ENCODE measurements at regions not wholly inside any gene's neighbourhood (a gene's known extent, or its start where the extent isn't known, plus 50 kb on each side); places are given as distances from the start of the nearest gene placed in this dataset.

DNA sequence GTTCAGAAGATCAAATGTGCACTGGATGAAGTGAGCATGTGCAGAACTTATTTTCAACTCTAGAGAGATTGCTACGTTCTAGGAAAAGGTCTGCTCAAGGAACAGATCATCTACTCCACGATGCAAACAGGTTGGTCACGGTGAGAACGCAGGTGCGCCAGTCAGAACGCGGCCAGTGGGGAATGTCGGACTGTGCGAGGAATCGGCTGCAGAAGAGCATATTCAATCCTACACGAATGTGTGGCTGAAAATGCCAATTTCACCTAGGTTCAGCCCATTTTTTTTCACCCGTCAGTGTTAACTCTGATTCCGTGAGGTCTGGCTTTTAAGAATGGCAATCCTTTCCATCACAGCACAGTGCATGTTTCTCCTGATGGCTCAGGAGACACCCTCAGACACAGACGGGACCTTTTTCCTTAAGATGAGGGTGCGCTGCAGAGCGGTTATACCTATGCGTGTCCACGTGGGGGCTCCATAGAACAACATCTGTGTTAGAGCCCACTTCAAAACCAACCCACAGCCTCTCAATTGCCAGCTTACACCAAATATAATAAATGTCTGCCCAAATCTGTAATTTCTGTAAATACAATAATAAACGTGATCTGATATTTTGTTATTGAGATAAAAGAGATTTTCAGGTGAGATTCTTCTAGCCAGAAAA, 250.4 kb downstream of the FOXA2 start:
- no peaks in the 10 kb centered on the region for H3K9me3 ChIP-seq
- H3K4me3 ChIP-seq, result no peak overlapping the region
- no peaks in the 10 kb centered on the region for H3K27me3 ChIP-seq
- no peaks in the 10 kb centered on the region for H3K4me1 ChIP-seq
- DNase-seq (peak; percentile 22 to 66), ATAC-seq (ENCODE audit: low FRiP score in 2 of 2) (peak; percentile 79 to 87)
- TF ChIP-seq, protein P1, sequence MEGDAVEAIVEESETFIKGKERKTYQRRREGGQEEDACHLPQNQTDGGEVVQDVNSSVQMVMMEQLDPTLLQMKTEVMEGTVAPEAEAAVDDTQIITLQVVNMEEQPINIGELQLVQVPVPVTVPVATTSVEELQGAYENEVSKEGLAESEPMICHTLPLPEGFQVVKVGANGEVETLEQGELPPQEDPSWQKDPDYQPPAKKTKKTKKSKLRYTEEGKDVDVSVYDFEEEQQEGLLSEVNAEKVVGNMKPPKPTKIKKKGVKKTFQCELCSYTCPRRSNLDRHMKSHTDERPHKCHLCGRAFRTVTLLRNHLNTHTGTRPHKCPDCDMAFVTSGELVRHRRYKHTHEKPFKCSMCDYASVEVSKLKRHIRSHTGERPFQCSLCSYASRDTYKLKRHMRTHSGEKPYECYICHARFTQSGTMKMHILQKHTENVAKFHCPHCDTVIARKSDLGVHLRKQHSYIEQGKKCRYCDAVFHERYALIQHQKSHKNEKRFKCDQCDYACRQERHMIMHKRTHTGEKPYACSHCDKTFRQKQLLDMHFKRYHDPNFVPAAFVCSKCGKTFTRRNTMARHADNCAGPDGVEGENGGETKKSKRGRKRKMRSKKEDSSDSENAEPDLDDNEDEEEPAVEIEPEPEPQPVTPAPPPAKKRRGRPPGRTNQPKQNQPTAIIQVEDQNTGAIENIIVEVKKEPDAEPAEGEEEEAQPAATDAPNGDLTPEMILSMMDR (IDR thresholded peaks at IDR 0.05), result peak; percentile 53 to 77 (median 71)
- no peak for TF ChIP-seq POLR2AphosphoS5 (IDR thresholded peaks at IDR 0.05)
- TF ChIP-seq POLR2A (IDR thresholded peaks at IDR 0.05), result no peak
- no peak for TF ChIP-seq EP300 (IDR thresholded peaks at IDR 0.05)
- H3K36me3 ChIP-seq, result no peaks in the 10 kb centered on the region
- WGBS, 2 donors, result 40% methylated on average over 19 of the region's 19 CpGs
- no peak overlapping the region for H3K27ac ChIP-seq

DNA sequence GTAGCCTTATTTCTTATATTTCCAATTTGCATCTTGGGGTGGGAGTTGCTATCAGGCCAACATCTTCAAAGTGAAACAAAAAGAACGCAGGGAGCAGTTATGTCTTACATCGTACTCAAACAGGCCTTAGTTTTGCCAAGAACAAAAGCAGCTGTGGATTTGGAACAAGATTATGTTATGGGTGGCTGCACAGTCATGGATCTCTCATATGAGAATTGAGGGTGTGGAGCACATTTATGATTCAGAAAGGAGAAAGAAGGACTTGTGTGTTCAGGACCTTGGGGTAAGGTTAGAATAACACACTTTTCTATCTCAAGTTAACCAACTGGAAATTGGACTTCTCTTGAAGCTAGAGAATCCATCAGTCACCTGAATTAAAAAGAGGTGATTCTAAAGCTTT, 259.9 kb downstream of the FOXA2 start:
- WGBS, 2 donors, result 76 to 79% methylated on average over 2 of the region's 2 CpGs
- Histone ChIP-seq H3K4me1 (no peaks in the 10 kb centered on the region), H3K27ac (no peak overlapping the region), H3K4me3 (no peak overlapping the region), H3K9me3 (no peaks in the 10 kb centered on the region), H3K27me3 (no peaks in the 10 kb centered on the region), H3K36me3 (no peaks in the 10 kb centered on the region)
- no peak for ATAC-seq (ENCODE audit: low FRiP score in 2 of 2)
- TF ChIP-seq, protein P1 (IDR thresholded peaks at IDR 0.05), result no peak
- no peak for TF ChIP-seq POLR2AphosphoS5 (IDR thresholded peaks at IDR 0.05)
- TF ChIP-seq POLR2A (IDR thresholded peaks at IDR 0.05), result no peak
- no peak for DNase-seq

DNA sequence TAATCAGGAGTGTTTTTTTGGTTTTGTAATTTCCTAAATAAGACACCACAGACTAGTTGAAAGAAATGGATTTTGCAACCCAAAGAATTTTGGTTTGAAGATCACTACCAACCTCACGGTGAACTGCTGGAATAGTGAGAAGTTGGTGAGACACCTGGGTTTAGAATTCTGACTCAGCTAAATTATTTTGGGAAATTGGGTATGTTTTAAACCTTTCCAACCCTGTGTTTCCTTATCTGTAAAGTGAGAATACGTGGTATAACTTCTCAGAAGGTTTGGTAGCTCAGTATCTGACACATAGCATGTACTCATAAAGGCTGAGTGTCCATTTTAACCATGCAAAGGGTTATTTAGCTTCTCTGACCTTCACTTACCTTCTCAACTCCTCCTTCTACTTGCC, 261.9 kb downstream of the FOXA2 start:
- Histone ChIP-seq H3K27ac (no peak overlapping the region), H3K27me3 (no peaks in the 10 kb centered on the region), H3K4me3 (no peak overlapping the region), H3K36me3 (no peaks in the 10 kb centered on the region), H3K9me3 (no peaks in the 10 kb centered on the region), H3K4me1 (no peaks in the 10 kb centered on the region)
- no peak for TF ChIP-seq EP300 (IDR thresholded peaks at IDR 0.05)
- no peak for TF ChIP-seq POLR2A (IDR thresholded peaks at IDR 0.05)
- no peak for TF ChIP-seq POLR2AphosphoS5 (IDR thresholded peaks at IDR 0.05)
- TF ChIP-seq, protein P1 (IDR thresholded peaks at IDR 0.05), result no peak
- no peak for DNase-seq
- WGBS, 2 donors, result 40 to 47% methylated on average over 2 of the region's 2 CpGs
- ATAC-seq (ENCODE audit: low FRiP score in 2 of 2), result no peak

DNA sequence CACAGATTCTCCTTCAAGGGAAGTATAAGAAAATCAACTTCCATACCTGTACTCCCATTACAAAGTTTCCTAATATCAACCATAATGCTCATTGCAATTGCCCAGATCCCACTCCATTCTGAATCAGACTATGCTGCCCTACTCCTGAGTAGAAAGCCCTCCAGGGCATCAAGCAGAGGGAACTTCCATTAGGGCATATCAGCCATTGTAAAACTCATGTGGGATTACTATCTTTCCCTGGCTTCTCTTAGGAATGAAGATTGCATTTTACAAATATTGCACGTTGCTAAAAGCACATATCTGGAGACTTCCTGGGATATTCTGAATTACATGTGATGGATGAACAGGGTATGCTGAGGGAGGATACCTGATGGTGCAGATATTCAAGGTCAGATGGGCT, 263.2 kb downstream of the FOXA2 start:
- Histone ChIP-seq H3K4me1 (no peaks in the 10 kb centered on the region), H3K4me3 (no peak overlapping the region), H3K27me3 (no peaks in the 10 kb centered on the region), H3K9me3 (no peaks in the 10 kb centered on the region), H3K36me3 (no peaks in the 10 kb centered on the region), H3K27ac (no peak overlapping the region)
- DNase-seq (no peak), ATAC-seq (ENCODE audit: low FRiP score in 2 of 2) (no peak)
- WGBS, 2 donors, result 71 to 94% methylated on average over 1 of the region's 1 CpG
- no peak for TF ChIP-seq EP300 (IDR thresholded peaks at IDR 0.05)
- TF ChIP-seq, protein P1 (IDR thresholded peaks at IDR 0.05), result no peak
- no peak for TF ChIP-seq POLR2A (IDR thresholded peaks at IDR 0.05)
- TF ChIP-seq POLR2AphosphoS5 (IDR thresholded peaks at IDR 0.05), result no peak

DNA sequence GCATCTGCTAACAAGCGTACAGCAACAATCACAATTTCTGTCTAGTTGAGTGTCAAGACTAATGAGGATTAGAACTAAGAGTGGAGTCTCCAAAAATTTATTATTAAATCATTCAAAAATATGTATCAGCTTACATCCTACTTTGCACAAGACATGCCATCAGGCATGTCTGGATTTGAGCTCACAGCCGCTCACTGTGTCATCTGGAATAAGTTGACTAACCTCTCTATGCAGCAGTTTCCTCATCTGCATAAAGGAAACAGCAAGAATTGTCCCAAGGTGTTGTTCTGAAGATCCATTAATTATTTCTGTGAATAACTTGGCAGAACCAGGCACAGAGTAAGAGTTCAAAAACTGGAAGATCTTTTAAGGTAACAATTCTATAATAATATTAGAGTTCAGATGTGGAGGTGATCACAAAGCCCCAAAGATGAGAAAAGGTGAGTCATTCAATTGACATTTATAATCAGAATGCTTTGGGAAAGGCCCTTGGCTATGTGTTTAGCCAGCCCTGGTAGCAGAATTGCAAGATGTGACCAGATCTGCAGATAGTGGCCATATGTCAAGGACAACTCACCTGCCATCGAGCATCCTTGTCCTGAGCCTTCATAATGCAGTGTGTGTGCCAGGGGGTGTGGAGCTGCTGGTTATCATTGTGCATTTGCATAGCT, 264.0 kb downstream of the FOXA2 start:
- Histone ChIP-seq H3K36me3 (no peaks in the 10 kb centered on the region), H3K9me3 (no peaks in the 10 kb centered on the region), H3K4me1 (no peaks in the 10 kb centered on the region), H3K27ac (no peak overlapping the region), H3K4me3 (no peak overlapping the region), H3K27me3 (no peaks in the 10 kb centered on the region)
- DNase-seq (no peak), ATAC-seq (ENCODE audit: low FRiP score in 2 of 2) (no peak)
- WGBS, 2 donors, result 86 to 91% methylated on average over 3 of the region's 3 CpGs
- TF ChIP-seq POLR2A (IDR thresholded peaks at IDR 0.05), result no peak
- TF ChIP-seq, protein P1 (IDR thresholded peaks at IDR 0.05), result no peak
- TF ChIP-seq POLR2AphosphoS5 (IDR thresholded peaks at IDR 0.05), result no peak

Measured in upper lobe of left lung (tissue), 6 donors.